HG03439 (cell line): ENCODE measurements at regions not wholly inside any gene's neighbourhood (a gene's known extent, or its start where the extent isn't known, plus 50 kb on each side); places are given as distances from the start of the nearest gene placed in this dataset.

Experiments used
- ATAC-seq: cut with Tn5 transposase; IDR thresholded peaks from one replicate; pipeline ENCODE4 v1.9.1; 2021; ENCODE audit warnings: mild to moderate bottlenecking, moderate library complexity; ENCODE audit not compliant: unreplicated experiment

DNA sequence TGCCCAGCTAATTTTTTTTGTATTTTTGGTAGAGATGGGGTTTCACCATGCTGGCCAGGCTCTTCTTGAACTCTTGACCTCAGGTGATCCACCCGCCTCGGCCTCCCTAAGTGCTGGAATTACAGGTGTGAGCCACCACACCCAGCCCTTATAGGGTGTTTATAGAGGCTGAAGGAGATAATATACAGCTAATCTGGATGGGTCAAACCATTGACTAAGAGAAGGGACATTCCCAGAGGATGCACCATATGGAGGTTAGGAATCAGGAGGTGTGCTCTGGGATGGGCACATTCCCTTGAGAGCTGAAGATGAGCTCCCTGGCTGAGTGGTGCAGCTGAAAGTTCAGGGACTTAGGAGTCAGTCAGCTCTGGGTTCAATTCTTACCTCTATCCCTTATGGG lies 68.3 kb upstream of the SHISA3 start:
- no peak for ATAC-seq

DNA sequence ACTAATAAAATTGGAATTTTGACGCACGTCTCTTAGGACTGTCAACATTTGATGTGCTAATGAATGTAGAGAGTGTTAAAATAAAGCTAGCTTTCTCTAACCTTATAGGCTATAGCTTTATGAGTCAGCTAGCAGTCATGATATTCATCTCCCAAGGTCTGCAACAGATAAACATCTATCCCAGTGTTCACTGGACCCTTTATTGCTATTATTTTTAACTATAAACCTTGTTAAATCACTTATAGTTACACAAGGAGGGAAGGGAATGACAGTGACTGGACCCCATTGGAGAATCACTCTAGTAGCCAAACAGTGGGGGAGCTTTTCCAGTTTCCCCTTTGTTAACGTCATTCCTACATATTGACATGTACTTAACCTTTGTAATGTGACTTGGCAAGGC lies 67.9 kb upstream of the SHISA3 start:
- ATAC-seq = no peak

DNA sequence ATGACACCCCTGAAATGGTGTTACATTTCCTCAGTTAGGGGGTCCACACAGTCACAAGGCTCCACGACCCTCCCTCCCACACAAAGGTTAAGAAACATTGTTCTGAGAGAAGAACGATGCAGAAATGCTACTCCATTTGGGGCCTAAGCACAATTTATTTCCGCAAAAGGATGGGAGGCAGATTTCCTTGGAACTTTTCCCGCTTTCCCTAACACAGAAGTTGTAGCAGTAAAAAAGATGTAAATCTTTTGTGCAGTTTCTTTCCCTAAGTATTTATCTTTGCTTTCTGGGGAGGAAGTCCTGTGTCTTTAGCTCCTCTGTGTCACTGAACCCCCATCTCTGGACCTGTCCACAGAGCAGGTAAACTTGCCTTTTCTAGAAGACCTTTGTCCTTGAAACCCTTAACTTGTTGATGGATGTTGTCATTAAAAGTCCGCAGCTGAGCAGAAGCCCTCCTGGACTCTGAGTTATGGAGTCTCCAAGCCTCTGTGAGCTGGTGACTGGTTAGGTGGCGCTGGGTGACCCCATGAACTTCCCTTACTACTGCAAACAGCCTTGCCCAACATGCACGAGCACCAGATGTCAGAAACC lies 67.2 kb upstream of the SHISA3 start:
- no peak for ATAC-seq

DNA sequence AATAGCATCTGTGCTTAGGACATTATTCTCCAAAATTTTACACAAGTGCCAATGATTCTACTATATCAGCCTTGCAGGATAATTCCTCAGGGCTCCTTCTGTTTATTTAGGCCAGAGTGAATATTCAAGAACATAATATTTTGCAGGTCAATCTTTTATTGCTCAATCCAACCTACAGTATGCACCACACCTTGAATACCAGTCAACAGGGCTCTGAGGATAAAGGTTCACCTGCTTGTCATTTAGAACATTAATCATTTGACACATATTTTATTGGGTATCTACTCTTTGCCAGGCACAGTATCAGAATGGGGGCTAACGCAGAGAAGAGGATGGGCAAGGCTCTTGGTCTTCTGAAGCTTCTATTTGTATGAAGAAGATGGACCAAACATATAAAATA lies 66.2 kb upstream of the SHISA3 start:
- ATAC-seq = no peak

DNA sequence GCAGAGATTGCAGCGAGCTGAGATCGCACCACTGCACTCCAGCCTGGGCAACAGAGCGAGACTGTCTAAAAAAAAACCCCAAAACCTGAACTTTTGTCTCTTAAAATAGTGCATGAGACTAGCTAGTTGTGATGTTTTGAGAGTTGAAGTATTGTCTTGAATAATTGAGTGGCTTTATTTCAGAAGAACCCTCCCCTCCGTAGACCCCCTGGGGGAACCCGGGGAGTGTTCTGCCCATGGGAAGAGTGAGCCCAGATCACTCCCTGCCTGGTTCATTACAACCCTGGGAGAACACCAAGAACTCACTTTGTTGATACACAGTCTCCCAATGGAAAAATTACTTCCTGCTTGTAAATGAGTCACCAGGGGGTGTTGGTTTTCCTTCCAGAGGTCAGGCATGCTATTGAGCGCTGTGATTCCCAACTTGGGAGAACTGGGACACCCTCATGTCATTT lies 65.3 kb upstream of the SHISA3 start:
- ATAC-seq = no peak

DNA sequence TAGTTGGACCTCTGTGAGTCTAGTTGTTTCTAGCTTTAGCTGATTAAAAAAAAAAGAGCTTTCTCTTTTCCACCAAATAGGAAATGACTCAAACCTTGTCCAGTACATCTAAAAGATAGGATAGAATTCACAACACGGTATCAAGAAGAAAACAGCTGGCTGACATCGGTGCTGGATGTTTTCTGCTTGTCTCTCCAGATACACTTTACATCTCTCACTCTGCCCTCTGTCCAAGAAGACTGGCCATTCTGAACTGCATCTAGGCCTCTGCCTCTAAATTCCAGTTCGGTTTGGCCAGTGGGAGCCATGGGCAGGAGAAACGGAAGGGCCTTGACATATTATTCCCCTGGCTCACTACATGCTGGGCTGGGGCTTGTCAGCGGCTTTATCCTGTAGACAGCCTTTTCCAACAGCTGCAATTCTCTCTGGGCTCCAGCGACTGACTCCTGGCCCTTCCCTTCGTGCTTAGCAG lies 57.3 kb upstream of the SHISA3 start:
- no peak for ATAC-seq

DNA sequence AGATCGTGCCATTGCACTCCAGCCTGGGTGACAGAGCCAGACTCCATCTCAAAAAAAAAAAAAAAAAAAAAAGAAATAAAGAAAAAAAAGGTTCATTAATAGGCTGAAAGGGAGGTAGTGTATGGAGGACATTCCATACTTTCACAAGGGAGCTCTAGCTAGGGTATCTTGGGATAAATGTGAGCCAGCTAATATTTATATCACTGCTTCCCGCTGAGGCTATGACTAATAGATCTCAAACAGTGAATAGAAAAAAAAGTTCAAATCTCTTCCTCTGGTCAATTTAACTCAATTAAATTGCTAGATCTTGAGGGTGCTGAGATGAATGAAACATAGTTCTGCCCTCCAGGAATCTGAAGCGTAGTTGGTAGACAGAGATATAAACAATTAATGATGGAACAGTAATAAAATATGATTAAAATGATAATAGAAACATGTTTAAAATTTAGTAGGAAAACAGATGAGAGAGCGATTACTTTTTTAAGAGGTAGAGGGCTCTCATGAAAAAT lies 55.7 kb upstream of the SHISA3 start:
- ATAC-seq = no peak

DNA sequence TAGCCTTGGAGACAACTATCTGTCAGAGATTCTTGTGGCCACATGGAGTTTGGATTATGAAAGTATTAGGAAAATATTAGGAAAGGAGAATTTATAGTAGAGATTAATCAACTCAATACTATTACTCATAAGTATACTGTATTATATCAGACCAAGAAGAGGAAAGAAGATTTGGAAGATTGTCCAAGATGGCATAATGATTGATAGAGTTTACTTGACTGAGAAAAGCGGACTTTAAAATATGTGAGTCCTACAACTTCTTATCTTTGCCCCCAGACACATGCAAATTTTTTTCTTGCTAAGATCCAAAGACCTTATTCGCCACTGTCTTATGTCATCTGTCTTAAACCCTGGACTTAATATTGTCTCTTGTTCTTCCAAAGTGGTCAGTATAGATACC lies 54.8 kb upstream of the SHISA3 start:
- no peak for ATAC-seq

DNA sequence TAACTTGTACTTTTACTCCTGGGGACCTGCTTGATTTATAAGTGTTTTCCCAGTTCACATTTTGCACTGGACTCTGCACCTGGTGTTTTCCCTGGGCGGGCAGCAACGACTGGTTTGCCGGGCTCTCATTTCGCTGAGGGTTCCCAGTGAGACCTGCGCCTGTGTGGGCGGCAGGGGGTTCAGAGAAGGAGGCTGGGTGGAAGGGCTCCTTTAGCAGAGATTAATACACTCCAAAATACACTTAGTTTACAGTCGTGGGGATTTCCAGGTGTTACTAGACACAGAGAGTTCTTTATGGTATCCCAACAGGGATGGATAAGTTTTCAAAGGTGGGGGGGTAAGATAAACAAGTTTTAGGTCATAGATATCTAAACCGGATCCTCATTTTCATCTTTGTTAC lies 53.0 kb upstream of the SHISA3 start:
- peak; percentile 74 for ATAC-seq

DNA sequence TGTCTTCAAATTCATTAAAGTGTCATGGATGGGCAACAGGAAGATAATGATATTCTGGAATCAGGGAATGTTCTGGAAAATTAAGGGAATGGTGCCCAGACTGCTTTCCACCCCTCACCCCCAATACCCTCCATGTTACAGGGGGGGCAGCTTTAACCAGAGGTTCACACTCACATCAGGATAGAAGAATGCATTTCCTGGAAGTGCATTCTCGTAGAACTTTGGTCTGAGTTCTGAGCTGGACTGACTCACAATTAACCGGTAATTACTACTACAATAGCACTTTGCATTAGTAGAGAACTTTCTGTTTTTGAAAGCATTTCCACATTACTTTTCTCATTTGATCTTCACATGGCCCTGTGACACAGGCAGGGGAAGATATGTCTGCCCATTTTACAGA lies 52.5 kb upstream of the SHISA3 start:
- no peak for ATAC-seq

DNA sequence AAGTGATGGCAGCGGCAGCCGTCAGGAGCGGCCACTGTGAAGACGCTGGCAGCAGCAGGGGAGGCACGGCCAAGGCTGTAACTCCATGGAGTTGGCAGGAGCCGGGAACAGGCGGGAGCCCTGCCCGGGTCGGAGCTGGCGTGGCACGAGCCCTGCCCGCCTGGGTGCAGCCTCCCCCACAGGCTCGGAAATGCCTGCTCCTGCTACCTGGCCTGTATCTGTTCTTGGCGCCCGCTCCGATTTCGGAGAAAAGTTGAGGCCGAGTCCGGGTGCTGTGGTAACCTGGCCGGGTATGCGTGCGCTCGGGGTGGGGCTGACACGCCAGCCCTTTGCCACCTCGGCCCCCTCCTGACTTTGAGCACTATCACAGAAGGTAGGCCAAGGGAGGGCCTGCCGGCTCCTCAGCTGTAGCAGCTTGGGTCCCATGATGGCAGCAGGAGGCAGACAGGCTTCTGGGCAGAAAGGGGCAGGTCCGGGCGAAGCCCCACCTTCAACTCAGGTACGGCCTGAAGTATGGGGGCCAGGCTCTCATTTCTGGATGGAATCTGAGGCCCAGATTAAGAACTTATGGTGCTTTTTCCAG lies 51.2 kb upstream of the SHISA3 start:
- no peak for ATAC-seq

DNA sequence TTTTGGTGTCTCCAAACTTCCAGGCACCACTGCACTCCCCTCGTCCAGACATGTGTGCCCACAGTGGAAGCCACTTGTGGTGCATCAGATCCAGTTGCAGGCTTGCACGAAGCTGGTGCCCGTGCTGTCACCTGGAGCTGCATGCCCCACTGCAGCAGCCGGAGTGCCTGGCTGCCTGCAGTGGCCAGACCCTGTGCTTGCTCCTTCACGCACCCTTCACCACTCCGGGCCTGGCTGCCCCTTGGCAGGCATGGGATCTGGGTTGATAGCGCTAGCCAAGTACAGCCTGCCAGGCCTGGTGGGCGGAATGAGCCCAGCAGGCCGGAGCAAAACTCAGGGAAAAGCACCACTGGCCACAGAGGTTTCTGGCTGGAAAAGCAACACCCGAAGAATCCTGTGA lies 50.2 kb upstream of the SHISA3 start:
- ATAC-seq = no peak
